GM12878 (cell line): ENCODE measurements at regions not wholly inside any gene's neighbourhood (a gene's known extent, or its start where the extent isn't known, plus 50 kb on each side); places are given as distances from the start of the nearest gene placed in this dataset.

Source experiments
- BRCA1 ChIP-seq: IDR thresholded peaks from 2 replicates; pipeline ENCODE4 v1.6.1; 2011; ENCODE audit warnings: low read depth, low read length, improper control_type of control experiment
- CEBPB ChIP-seq, 2 experiments: fragments of 150-350 bp in 1 of 2; IDR thresholded peaks; 2 replicates each; pipeline ENCODE4 v1.6.1; 2012 to 2014; ENCODE audit warnings: low read depth in 2 of 2, low read length in 2 of 2, borderline replicate concordance in 1 of 2, inconsistent platforms in 1 of 2
- CTCF ChIP-seq, 3 experiments: IDR thresholded peaks in 2 of 3; conservative IDR thresholded peaks in 1 of 3; 2 replicates each; pipeline ENCODE4 v1.5.1; 2011; ENCODE audit warnings: low read depth in 3 of 3, low read length in 3 of 3, mild to moderate bottlenecking in 3 of 3, control low read depth in 2 of 3, moderate library complexity in 2 of 3, inconsistent platforms in 1 of 3, mixed read lengths in 1 of 3; ENCODE audit not compliant: control insufficient read depth in 2 of 3, insufficient read depth in 1 of 3; ENCODE audit errors: extremely low read depth in 1 of 3
- EP300 ChIP-seq, 2 experiments: fragments of 150-350 bp in 1 of 2; IDR thresholded peaks; 2 replicates each; pipeline ENCODE4 v1.6.1; 2011 to 2012; ENCODE audit warnings: low read depth in 2 of 2, low read length in 2 of 2, borderline replicate concordance in 1 of 2, improper control_type of control experiment in 1 of 2, inconsistent platforms in 1 of 2; ENCODE audit not compliant: control insufficient read depth in 1 of 2
- FOXK2 ChIP-seq: fragments of 450-650 bp; IDR thresholded peaks from 2 replicates; pipeline ENCODE4 v1.6.1; 2017; ENCODE audit warnings: mild to moderate bottlenecking, moderate library complexity
- GABPA ChIP-seq: IDR thresholded peaks from 2 replicates; pipeline ENCODE4 v1.6.1; 2014; ENCODE audit warnings: antibody characterized with exemption, low read depth, mild to moderate bottlenecking, inconsistent platforms
- HDAC2 ChIP-seq: fragments of 200-600 bp; sonication (generic); IDR thresholded peaks from 2 replicates; pipeline ENCODE4 v1.6.1; 2017
- NR2C2 ChIP-seq: IDR thresholded peaks from 2 replicates; pipeline ENCODE4 v1.6.1; 2011; ENCODE audit warnings: borderline replicate concordance, low read depth; ENCODE audit not compliant: control insufficient read depth, insufficient read length
- RFX5 ChIP-seq: IDR thresholded peaks from 2 replicates; pipeline ENCODE4 v1.6.1; 2011; ENCODE audit warnings: low read depth, low read length, improper control_type of control experiment
- SMC3 ChIP-seq: IDR thresholded peaks from 2 replicates; pipeline ENCODE4 v1.6.1; 2011; ENCODE audit warnings: low read length, improper control_type of control experiment, borderline replicate concordance
- TAF1 ChIP-seq: IDR thresholded peaks from 2 replicates; pipeline ENCODE4 v1.6.1; 2011; ENCODE audit warnings: mild to moderate bottlenecking, low read depth, low read length, borderline replicate concordance
- ZNF384 ChIP-seq: IDR thresholded peaks from 2 replicates; pipeline ENCODE4 v1.6.1; 2012; ENCODE audit warnings: low read depth, mild to moderate bottlenecking, low read length, improper control_type of control experiment, borderline replicate concordance

- TF ChIP-seq NR2C2 (no peak), SMC3 (no peak), BRCA1 (no peak), ZNF384 (no peak), CEBPB (IDR thresholded peaks at IDR 0.05; ENCODE audit: borderline replicate concordance in 1 of 2, low read depth in 2 of 2, low read length in 2 of 2) (no peak), HDAC2 (no peak), CTCF (IDR thresholded peaks at IDR 0.05 in 2 of 3, conservative IDR thresholded peaks at IDR 0.05 in 1 of 3; ENCODE audit: control insufficient read depth in 2 of 3, extremely low read depth in 1 of 3, insufficient read depth in 1 of 3, low read depth in 3 of 3, low read length in 3 of 3) (no peak), FOXK2 (no peak), TAF1 (no peak), RFX5 (no peak), GABPA (no peak), EP300 (IDR thresholded peaks at IDR 0.05; ENCODE audit: borderline replicate concordance in 1 of 2, control insufficient read depth in 1 of 2, low read depth in 2 of 2, low read length in 2 of 2) (no peak)
Observed at GRCh38 chr9:91151718-91152095, 210.0 kb downstream of the AUH start.
